Suprapubic skin (tissue), 4 donors: ENCODE measurements at regions not wholly inside any gene's neighbourhood (a gene's known extent, or its start where the extent isn't known, plus 50 kb on each side); places are given as distances from the start of the nearest gene placed in this dataset.

Source experiments
- DNase-seq, 2 donors: peaks; one replicate each; pipeline ENCODE4 v3.0.0-alpha.2; 2019; ENCODE audit warnings: low spot score in 2 of 2
- H3K27ac ChIP-seq: fragments of 200-600 bp; sonication (generic); one replicate; pipeline ENCODE4 v1.5.1; 2019
- H3K27me3 ChIP-seq: fragments of 200-600 bp; sonication (generic); one replicate; pipeline ENCODE4 v1.5.1; 2019
- H3K36me3 ChIP-seq: fragments of 200-600 bp; sonication (generic); one replicate; pipeline ENCODE4 v1.5.1; 2019
- H3K4me1 ChIP-seq: fragments of 200-600 bp; sonication (generic); one replicate; pipeline ENCODE4 v1.5.1; 2019
- H3K4me3 ChIP-seq: fragments of 200-600 bp; sonication (generic); one replicate; pipeline ENCODE4 v1.5.1; 2019; ENCODE audit warnings: mild to moderate bottlenecking
- H3K9me3 ChIP-seq: fragments of 200-600 bp; sonication (generic); one replicate; pipeline ENCODE4 v1.5.1; 2019
- CTCF ChIP-seq, 2 donors: fragments of 200-600 bp in 1 of 2; fragments of 450-650 bp in 1 of 2; sonication (generic) in 1 of 2; IDR thresholded peaks; one replicate each; pipeline ENCODE4 v1.5.1; 2016 to 2019; ENCODE audit warnings: antibody characterized with exemption in 2 of 2, mild to moderate bottlenecking in 1 of 2, moderate library complexity in 1 of 2
- EP300 ChIP-seq: sonication (generic); formaldehyde crosslinking; IDR thresholded peaks from one replicate; pipeline ENCODE4 v1.6.1; 2017; ENCODE audit warnings: antibody characterized with exemption
- POLR2A ChIP-seq, 2 donors: fragments of 450-650 bp; IDR thresholded peaks; one replicate each; pipeline ENCODE4 v1.6.1; 2017; ENCODE audit warnings: antibody characterized with exemption in 2 of 2, mild to moderate bottlenecking in 2 of 2, moderate library complexity in 2 of 2
- POLR2AphosphoS5 ChIP-seq, 3 donors: sonication (generic); formaldehyde crosslinking; IDR thresholded peaks; one replicate each; pipeline ENCODE4 v1.6.1; 2017; ENCODE audit warnings: antibody characterized with exemption in 3 of 3
- WGBS: methylation state at CpG from one replicate; pipeline ENCODE4 v1.1.5; 2018; 5-methylcytosine and 5-hydroxymethylcytosine counted together

- DNase-seq, result no peak
Observed at GRCh38 chrX:16454926-16455325, 195.0 kb upstream of the S100G start.

DNA sequence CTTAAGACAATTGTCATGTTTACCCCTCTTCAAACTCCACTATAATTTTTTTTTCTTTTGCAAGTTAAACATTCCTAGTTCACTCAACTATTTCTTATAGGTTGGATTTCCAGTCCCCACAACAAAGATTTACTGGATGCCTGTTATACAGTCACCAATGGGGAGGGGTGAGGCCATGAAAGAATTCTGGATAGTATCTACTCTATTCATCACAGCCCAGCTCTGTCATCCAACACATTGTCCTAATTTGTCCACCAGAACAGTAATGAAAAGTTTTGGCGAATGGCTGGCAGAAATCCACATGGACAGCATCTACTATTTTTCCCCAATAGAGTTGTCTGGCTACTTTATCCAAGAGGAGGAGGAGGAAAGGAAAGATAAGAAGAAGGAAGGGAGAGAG is 192.7 kb upstream of the S100G start:
- no peak for TF ChIP-seq POLR2A (IDR thresholded peaks at IDR 0.05)
- no peak for TF ChIP-seq POLR2AphosphoS5 (IDR thresholded peaks at IDR 0.05)
- TF ChIP-seq EP300, result no peak
- no peak for TF ChIP-seq CTCF (IDR thresholded peaks at IDR 0.05)
- WGBS, result 60% methylated on average over 1 of the region's 1 CpG
- Histone ChIP-seq H3K36me3 (no peaks in the 10 kb centered on the region), H3K9me3 (no peaks in the 10 kb centered on the region), H3K4me1 (no peaks in the 10 kb centered on the region), H3K27ac (no peak overlapping the region), H3K27me3 (no peaks in the 10 kb centered on the region), H3K4me3 (no peak overlapping the region)
- DNase-seq, result no peak

More at GRCh38 chrX:16454926-16455325, 195.0 kb upstream of the S100G start:
- Histone ChIP-seq H3K4me3 (no peak overlapping the region), H3K27me3 (no peaks in the 10 kb centered on the region), H3K9me3 (no peaks in the 10 kb centered on the region), H3K27ac (no peak overlapping the region), H3K36me3 (no peaks in the 10 kb centered on the region), H3K4me1 (no peaks in the 10 kb centered on the region)
- 29% methylated on average over 1 of the region's 1 CpG for WGBS
- no peak for TF ChIP-seq EP300
- TF ChIP-seq POLR2AphosphoS5 (IDR thresholded peaks at IDR 0.05), result no peak
- TF ChIP-seq CTCF (IDR thresholded peaks at IDR 0.05), result no peak
- no peak for TF ChIP-seq POLR2A (IDR thresholded peaks at IDR 0.05)

- H3K27ac ChIP-seq, result no peak overlapping the region
- H3K9me3 ChIP-seq, result no peaks in the 10 kb centered on the region
- no peaks in the 10 kb centered on the region for H3K4me1 ChIP-seq
- no peaks in the 10 kb centered on the region for H3K27me3 ChIP-seq
- H3K4me3 ChIP-seq, result no peak overlapping the region
- DNase-seq, result no peak
- H3K36me3 ChIP-seq, result no peaks in the 10 kb centered on the region
- 73% methylated on average over 5 of the region's 5 CpGs for WGBS
- TF ChIP-seq CTCF (IDR thresholded peaks at IDR 0.05) (no peak), POLR2A (IDR thresholded peaks at IDR 0.05) (no peak), EP300 (no peak), POLR2AphosphoS5 (IDR thresholded peaks at IDR 0.05) (no peak)
Observed at GRCh38 chrX:16458208-16458607, 191.8 kb upstream of the S100G start.

- Histone ChIP-seq H3K27me3 (no peaks in the 10 kb centered on the region), H3K27ac (no peak overlapping the region), H3K9me3 (no peaks in the 10 kb centered on the region), H3K36me3 (no peaks in the 10 kb centered on the region), H3K4me1 (no peaks in the 10 kb centered on the region), H3K4me3 (no peak overlapping the region)
- DNase-seq, result no peak
- TF ChIP-seq POLR2A (IDR thresholded peaks at IDR 0.05) (no peak), POLR2AphosphoS5 (IDR thresholded peaks at IDR 0.05) (no peak), EP300 (no peak)
- WGBS, result 71% methylated on average over 2 of the region's 2 CpGs
Observed at GRCh38 chrX:16459008-16459407, 190.9 kb upstream of the S100G start.

DNA sequence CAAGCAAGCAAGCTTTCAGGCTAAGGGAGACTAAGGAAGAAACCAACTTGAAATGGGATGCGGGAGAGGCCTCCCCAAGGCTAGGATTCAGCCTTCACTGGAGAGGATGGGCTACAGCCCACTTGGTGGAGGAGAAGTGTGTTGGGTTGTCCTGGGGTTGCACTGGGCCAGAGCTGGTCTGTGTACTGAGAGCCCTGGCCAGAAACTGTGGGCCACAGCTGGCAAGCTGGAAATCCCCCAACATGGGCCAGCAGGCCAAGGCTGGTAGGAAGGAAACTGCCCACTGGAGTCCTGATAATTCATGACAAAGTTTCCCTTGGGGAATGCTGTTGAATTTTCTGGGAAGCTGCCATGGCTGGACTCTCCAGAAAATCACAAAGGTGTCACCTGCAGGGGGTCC is 188.0 kb upstream of the S100G start:
- no peak for TF ChIP-seq POLR2A (IDR thresholded peaks at IDR 0.05)
- no peak for TF ChIP-seq CTCF (IDR thresholded peaks at IDR 0.05)
- no peak for TF ChIP-seq EP300
- no peak for TF ChIP-seq POLR2AphosphoS5 (IDR thresholded peaks at IDR 0.05)
- Histone ChIP-seq H3K27me3 (no peaks in the 10 kb centered on the region), H3K9me3 (no peaks in the 10 kb centered on the region), H3K4me3 (no peak overlapping the region), H3K27ac (no peak overlapping the region), H3K36me3 (no peaks in the 10 kb centered on the region), H3K4me1 (no peaks in the 10 kb centered on the region)
- 82% methylated on average over 1 of the region's 1 CpG for WGBS
- no peak for DNase-seq

DNA sequence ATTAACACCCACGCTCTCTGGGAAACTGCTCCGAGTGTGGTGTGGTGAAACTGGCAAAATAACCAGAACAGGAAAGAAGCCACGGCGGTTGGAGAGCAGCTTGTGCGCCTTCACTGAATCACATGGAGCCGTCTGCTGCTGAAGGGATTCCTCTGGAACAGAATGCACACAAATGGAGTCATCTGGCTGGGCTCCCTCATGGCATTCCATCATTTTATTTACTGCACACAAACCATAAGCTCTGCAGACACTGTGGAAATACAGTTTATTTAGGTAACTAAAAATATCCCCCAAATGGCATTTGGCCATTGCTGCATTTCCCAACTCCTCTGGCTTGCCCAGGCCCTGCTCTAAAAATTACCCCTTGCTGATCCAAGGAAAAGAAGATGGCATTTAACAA is 187.0 kb upstream of the S100G start:
- Histone ChIP-seq H3K4me1 (no peaks in the 10 kb centered on the region), H3K4me3 (no peak overlapping the region), H3K27ac (no peak overlapping the region), H3K36me3 (no peaks in the 10 kb centered on the region), H3K27me3 (no peaks in the 10 kb centered on the region), H3K9me3 (no peaks in the 10 kb centered on the region)
- WGBS, result 74% methylated on average over 6 of the region's 6 CpGs
- no peak for DNase-seq
- TF ChIP-seq EP300 (no peak), POLR2AphosphoS5 (IDR thresholded peaks at IDR 0.05) (no peak), POLR2A (IDR thresholded peaks at IDR 0.05) (no peak), CTCF (IDR thresholded peaks at IDR 0.05) (no peak)
